SK-N-SH (cell line): ENCODE measurements at regions not wholly inside any gene's neighbourhood (a gene's known extent, or its start where the extent isn't known, plus 50 kb on each side); places are given as distances from the start of the nearest gene placed in this dataset.

Source experiments
- CTCF ChIA-PET: fragments of 300-600, 350-600 bp; formaldehyde crosslinking; extraction: SDS; loops from one replicate; lab custom pipeline; 2021; lab: Yijun Ruan, JAX
- POLR2A ChIA-PET: fragments of 350-600 bp; sonication (Branson Sonifier 250); formaldehyde crosslinking; extraction: SDS; loops from one replicate; lab custom pipeline; 2020; ENCODE audit warnings: antibody characterized with exemption, inconsistent platforms; lab: Yijun Ruan, JAX
- DNase-seq: peaks from one replicate; pipeline ENCODE4 v3.0.0; 2012
- H2AFZ ChIP-seq: fragments of 200-600 bp; sonication (generic); 2 replicates; pipeline ENCODE4 v1.8.1; 2016; ENCODE audit warnings: antibody characterized with exemption, mild to moderate bottlenecking, low read depth
- H3F3A ChIP-seq: fragments of 200-600 bp; sonication (generic); replicated peaks from 2 replicates; pipeline ENCODE3; 2016; ENCODE audit warnings: antibody characterized with exemption, mild to moderate bottlenecking; ENCODE audit not compliant: insufficient read depth
- H3K27ac ChIP-seq, 2 experiments: fragments of 200-500 bp in 1 of 2; fragments of 200-600 bp in 1 of 2; sonication (Bioruptor generic) in 1 of 2; sonication (generic), shearing (Covaris generic) in 1 of 2; 2 replicates each; pipeline versions ENCODE4 v1.5.1 to v1.6.1; 2014 to 2016; ENCODE audit warnings: low read depth in 2 of 2, inconsistent platforms in 1 of 2, low read length in 1 of 2, mild to moderate bottlenecking in 1 of 2, mixed read lengths in 1 of 2
- H3K27me3 ChIP-seq: fragments of 200-600 bp; sonication (generic), shearing (Covaris generic); 2 replicates; pipeline ENCODE4 v1.6.1; 2016; ENCODE audit warnings: mixed run types; ENCODE audit not compliant: insufficient read depth
- H3K36me3 ChIP-seq, 2 experiments: fragments of 200-500 bp in 1 of 2; fragments of 200-600 bp in 1 of 2; sonication (Bioruptor generic) in 1 of 2; sonication (generic) in 1 of 2; replicated peaks in 1 of 2; 2 replicates each; pipeline versions ENCODE3 to v1.5.1; 2014 to 2016; ENCODE audit warnings: low read length in 1 of 2, mild to moderate bottlenecking in 1 of 2; ENCODE audit not compliant: insufficient read depth in 2 of 2, control insufficient read depth in 1 of 2
- H3K4me1 ChIP-seq, 2 experiments: fragments of 200-500 bp in 1 of 2; fragments of 200-600 bp in 1 of 2; sonication (Bioruptor generic) in 1 of 2; sonication (generic), shearing (Covaris generic) in 1 of 2; 2 replicates each; pipeline versions ENCODE4 v1.5.1 to v1.6.1; 2014 to 2016; ENCODE audit warnings: low read depth in 1 of 2, low read length in 1 of 2, mixed run types in 1 of 2; ENCODE audit not compliant: insufficient read depth in 2 of 2, control insufficient read depth in 1 of 2
- H3K4me2 ChIP-seq: fragments of 200-600 bp; sonication (generic), shearing (Covaris generic); 2 replicates; pipeline ENCODE4 v1.6.1; 2017; ENCODE audit warnings: mixed run types
- H3K4me3 ChIP-seq, 2 experiments: fragments of 200-500 bp in 1 of 2; fragments of 200-600 bp in 1 of 2; sonication (Bioruptor generic) in 1 of 2; sonication (generic), shearing (Covaris generic) in 1 of 2; 2 replicates each; pipeline versions ENCODE4 v1.5.1 to v1.8.1; 2014 to 2016; ENCODE audit warnings: low read depth in 2 of 2, inconsistent platforms in 1 of 2, low read length in 1 of 2, mild to moderate bottlenecking in 1 of 2, mixed read lengths in 1 of 2, moderate library complexity in 1 of 2
- H3K79me2 ChIP-seq: fragments of 200-600 bp; sonication (generic); 2 replicates; pipeline ENCODE4 v1.8.1; 2017; ENCODE audit warnings: mild to moderate bottlenecking; ENCODE audit not compliant: insufficient read depth
- H3K9ac ChIP-seq: fragments of 200-600 bp; sonication (generic); 2 replicates; pipeline ENCODE4 v1.6.1; 2017; ENCODE audit warnings: mixed run types
- H3K9me2 ChIP-seq: fragments of 200-600 bp; sonication (generic); 2 replicates; pipeline ENCODE4 v1.6.1; 2017; ENCODE audit warnings: mixed run types
- H3K9me3 ChIP-seq: fragments of 200-600 bp; sonication (generic); 2 replicates; pipeline ENCODE4 v1.6.1; 2017; ENCODE audit warnings: mixed run types, mild to moderate bottlenecking, moderate library complexity
- H4K20me1 ChIP-seq: fragments of 200-600 bp; sonication (generic); 2 replicates; pipeline ENCODE4 v1.6.1; 2017; ENCODE audit warnings: mild to moderate bottlenecking, mixed run types; ENCODE audit not compliant: insufficient read depth
- CHD2 ChIP-seq: fragments of 150-350 bp; IDR thresholded peaks from 2 replicates; pipeline ENCODE4 v1.6.1; 2018; ENCODE audit warnings: low read length; ENCODE audit not compliant: partially characterized antibody
- CTCF ChIP-seq: fragments of 200-600 bp; sonication (generic); IDR thresholded peaks from 2 replicates; pipeline ENCODE4 v1.6.1; 2017; ENCODE audit warnings: antibody characterized with exemption, mild to moderate bottlenecking, moderate library complexity
- ELF1 ChIP-seq: IDR thresholded peaks from 2 replicates; pipeline ENCODE4 v1.4.0; 2012
- EP300 ChIP-seq, 2 experiments: IDR thresholded peaks; 2 replicates each; pipeline versions ENCODE4 v1.4.0 to v1.6.1; 2012; ENCODE audit warnings: borderline replicate concordance in 1 of 2, low read depth in 1 of 2, low read length in 1 of 2
- FOXM1 ChIP-seq: IDR thresholded peaks from 2 replicates; pipeline ENCODE4 v1.4.0; 2012; ENCODE audit warnings: low read depth, mild to moderate bottlenecking
- GABPA ChIP-seq: IDR thresholded peaks from 2 replicates; pipeline ENCODE4 v1.4.0; 2012; ENCODE audit warnings: low read depth, mild to moderate bottlenecking
- GATA2 ChIP-seq: sonication (generic); formaldehyde crosslinking; IDR thresholded peaks from 2 replicates; pipeline ENCODE4 v1.5.0; 2020; ENCODE audit warnings: mild to moderate bottlenecking, missing genetic modification reagents
- MAX ChIP-seq: IDR thresholded peaks from 2 replicates; pipeline ENCODE4 v1.4.0; 2012; ENCODE audit warnings: low read depth
- MXI1 ChIP-seq: IDR thresholded peaks from 2 replicates; pipeline ENCODE4 v1.6.1; 2012; ENCODE audit warnings: mild to moderate bottlenecking, low read depth, low read length, improper control_type of control experiment
- NRF1 ChIP-seq: IDR thresholded peaks from 2 replicates; pipeline ENCODE4 v1.6.1; 2012; ENCODE audit warnings: low read depth, mild to moderate bottlenecking, low read length
- PBX3 ChIP-seq: IDR thresholded peaks from 2 replicates; pipeline ENCODE4; 2012
- REST ChIP-seq: IDR thresholded peaks from 2 replicates; pipeline ENCODE4 v1.6.1; 2012; ENCODE audit warnings: mild to moderate bottlenecking, low read depth, low read length, moderate library complexity
- RXRA ChIP-seq: IDR thresholded peaks from 2 replicates; pipeline ENCODE4 v1.4.0; 2012; ENCODE audit warnings: low read depth, mild to moderate bottlenecking, borderline replicate concordance
- SMC3 ChIP-seq: IDR thresholded peaks from 2 replicates; pipeline ENCODE4 v1.6.1; 2012; ENCODE audit warnings: low read depth, low read length, improper control_type of control experiment
- TCF12 ChIP-seq: IDR thresholded peaks from 2 replicates; pipeline ENCODE4 v1.4.0; 2012
- TEAD4 ChIP-seq: IDR thresholded peaks from 2 replicates; pipeline ENCODE4 v1.4.0; 2012; ENCODE audit warnings: mild to moderate bottlenecking, borderline replicate concordance; ENCODE audit not compliant: insufficient read depth
- USF1 ChIP-seq: IDR thresholded peaks from 2 replicates; pipeline ENCODE4 v1.4.0; 2012; ENCODE audit warnings: low read depth, borderline replicate concordance
- YY1 ChIP-seq: IDR thresholded peaks from 2 replicates; pipeline ENCODE4 v1.4.0; 2012; ENCODE audit warnings: low read depth, mild to moderate bottlenecking
- ZBTB33 ChIP-seq: IDR thresholded peaks from 2 replicates; pipeline ENCODE4 v1.4.0; 2012; ENCODE audit warnings: low read depth, borderline replicate concordance
- WGBS: methylation state at CpG from one replicate; pipeline ENCODE4 v1.1.6; 2017; ENCODE audit warnings: low lambda C conversion rate; 5-methylcytosine and 5-hydroxymethylcytosine counted together

- H3K36me3 ChIP-seq: no peaks in the 10 kb centered on the region
- POLR2A ChIA-PET: no interaction called here
- no peak overlapping the region for H3K4me2 ChIP-seq
- no peaks in the 10 kb centered on the region for H3K79me2 ChIP-seq
- no peaks in the 10 kb centered on the region for H4K20me1 ChIP-seq
- 50% methylated on average over 6 of the region's 6 CpGs for WGBS
- no peaks in the 10 kb centered on the region for H3K9me3 ChIP-seq
- H3K27ac ChIP-seq: no peak overlapping the region
- DNase-seq: no peak
- H3K9me2 ChIP-seq: no peaks in the 10 kb centered on the region
- CTCF ChIA-PET: no interaction called here
- no peaks in the 10 kb centered on the region for H3K27me3 ChIP-seq
- no peak overlapping the region for H3K4me3 ChIP-seq
- no peak overlapping the region for H2AFZ ChIP-seq
- no peak overlapping the region for H3K9ac ChIP-seq
- TF ChIP-seq SMC3: no peak
- TF ChIP-seq MXI1: no peak
- no peak for TF ChIP-seq NRF1
- no peak for TF ChIP-seq USF1
- TF ChIP-seq CHD2: no peak
- no peak for TF ChIP-seq RXRA
- no peak for TF ChIP-seq EP300 (IDR thresholded peaks at IDR 0.05; ENCODE audit: borderline replicate concordance in 1 of 2, low read depth in 1 of 2, low read length in 1 of 2)
- peaks cover 0 to under 1% of the 10 kb centered on the region in 2 experiments; a peak in 1 of 4 replicates for H3K4me1 ChIP-seq
- no peaks in the 10 kb centered on the region for H3F3A ChIP-seq
Observed at GRCh38 chr10:111984057-111984456, 199.5 kb downstream of the GPAM start.

GRCh38 chr10:111986079-111986478 is 197.5 kb downstream of the GPAM start:
- Histone ChIP-seq H3K4me2 (no peak overlapping the region), H3K9me2 (no peaks in the 10 kb centered on the region), H3K27ac (no peak overlapping the region), H3F3A (no peaks in the 10 kb centered on the region), H3K9ac (no peak overlapping the region), H3K27me3 (no peaks in the 10 kb centered on the region), H3K79me2 (no peaks in the 10 kb centered on the region), H3K9me3 (no peaks in the 10 kb centered on the region), H2AFZ (no peak overlapping the region), H4K20me1 (no peaks in the 10 kb centered on the region), H3K4me1 (peaks cover 0 to 16% of the 10 kb centered on the region in 2 experiments; a peak in 2 of 4 replicates), H3K4me3 (no peak overlapping the region), H3K36me3 (no peaks in the 10 kb centered on the region)
- ChIA-PET CTCF (interaction anchor here (1.1 kb wide), 1 partner anchor 151 kb away, joined by 3 read pairs; no protein-coding TSS in a partner anchor), POLR2A (no interaction called here)
- DNase-seq: no peak
- no peak for TF ChIP-seq MAX
- TF ChIP-seq GABPA: no peak
- TF ChIP-seq PBX3: no peak
- TF ChIP-seq ELF1: no peak
- no peak for TF ChIP-seq USF1
- TF ChIP-seq FOXM1: no peak
- TF ChIP-seq REST: no peak
- no peak for TF ChIP-seq CTCF
- TF ChIP-seq ZBTB33: no peak
- no peak for TF ChIP-seq YY1
- no peak for TF ChIP-seq TEAD4
- no peak for TF ChIP-seq CHD2
- TF ChIP-seq TCF12: no peak
- TF ChIP-seq GATA2 (CRISPR knock-in tag): no peak
